Fibroblast of pulmonary artery (primary cell): ENCODE measurements at regions not wholly inside any gene's neighbourhood (a gene's known extent, or its start where the extent isn't known, plus 50 kb on each side); places are given as distances from the start of the nearest gene placed in this dataset.

Experiments used
- DNase-seq: peaks from one replicate; pipeline ENCODE4 v3.0.0-alpha.2; 2010; ENCODE audit warnings: low read depth
- H3K4me3 ChIP-seq: replicated peaks from 2 replicates; pipeline ENCODE4 v1.5.1; 2011; ENCODE audit warnings: low read depth, mild to moderate bottlenecking, control low read depth, low read length, moderate library complexity
- TF ChIP-seq, protein P1 (sequence below): IDR thresholded peaks from 2 replicates; pipeline ENCODE4 v1.5.1; 2011; ENCODE audit warnings: mild to moderate bottlenecking, control low read depth, low read length, inconsistent platforms; ENCODE audit errors: missing control alignments

GRCh38 chr10:78959217-78959923 is 109.4 kb upstream of the ZMIZ1 start:
- no peak for DNase-seq
- TF ChIP-seq, protein P1, sequence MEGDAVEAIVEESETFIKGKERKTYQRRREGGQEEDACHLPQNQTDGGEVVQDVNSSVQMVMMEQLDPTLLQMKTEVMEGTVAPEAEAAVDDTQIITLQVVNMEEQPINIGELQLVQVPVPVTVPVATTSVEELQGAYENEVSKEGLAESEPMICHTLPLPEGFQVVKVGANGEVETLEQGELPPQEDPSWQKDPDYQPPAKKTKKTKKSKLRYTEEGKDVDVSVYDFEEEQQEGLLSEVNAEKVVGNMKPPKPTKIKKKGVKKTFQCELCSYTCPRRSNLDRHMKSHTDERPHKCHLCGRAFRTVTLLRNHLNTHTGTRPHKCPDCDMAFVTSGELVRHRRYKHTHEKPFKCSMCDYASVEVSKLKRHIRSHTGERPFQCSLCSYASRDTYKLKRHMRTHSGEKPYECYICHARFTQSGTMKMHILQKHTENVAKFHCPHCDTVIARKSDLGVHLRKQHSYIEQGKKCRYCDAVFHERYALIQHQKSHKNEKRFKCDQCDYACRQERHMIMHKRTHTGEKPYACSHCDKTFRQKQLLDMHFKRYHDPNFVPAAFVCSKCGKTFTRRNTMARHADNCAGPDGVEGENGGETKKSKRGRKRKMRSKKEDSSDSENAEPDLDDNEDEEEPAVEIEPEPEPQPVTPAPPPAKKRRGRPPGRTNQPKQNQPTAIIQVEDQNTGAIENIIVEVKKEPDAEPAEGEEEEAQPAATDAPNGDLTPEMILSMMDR = no peak
- no peak overlapping the region for H3K4me3 ChIP-seq

DNA sequence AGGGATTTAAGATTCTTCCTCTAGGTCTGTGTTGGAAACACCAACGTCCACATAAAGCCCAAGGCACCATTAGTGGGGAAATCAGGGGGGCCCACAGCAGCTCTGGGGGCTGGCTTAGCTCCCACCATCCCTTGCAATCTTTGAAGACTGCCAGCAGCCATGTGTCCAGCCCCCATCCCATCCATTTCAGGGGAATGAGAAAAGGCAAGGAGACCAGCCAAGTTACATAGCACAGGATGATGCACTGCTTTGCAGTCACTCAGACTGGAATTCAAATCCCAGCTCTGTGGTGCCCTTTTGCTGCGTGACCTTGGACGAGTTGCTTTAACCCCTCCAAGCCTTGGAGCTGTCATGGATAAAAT is 108.9 kb upstream of the ZMIZ1 start:
- no peak overlapping the region for H3K4me3 ChIP-seq
- TF ChIP-seq, protein P1 = no peak
- DNase-seq = no peak

DNA sequence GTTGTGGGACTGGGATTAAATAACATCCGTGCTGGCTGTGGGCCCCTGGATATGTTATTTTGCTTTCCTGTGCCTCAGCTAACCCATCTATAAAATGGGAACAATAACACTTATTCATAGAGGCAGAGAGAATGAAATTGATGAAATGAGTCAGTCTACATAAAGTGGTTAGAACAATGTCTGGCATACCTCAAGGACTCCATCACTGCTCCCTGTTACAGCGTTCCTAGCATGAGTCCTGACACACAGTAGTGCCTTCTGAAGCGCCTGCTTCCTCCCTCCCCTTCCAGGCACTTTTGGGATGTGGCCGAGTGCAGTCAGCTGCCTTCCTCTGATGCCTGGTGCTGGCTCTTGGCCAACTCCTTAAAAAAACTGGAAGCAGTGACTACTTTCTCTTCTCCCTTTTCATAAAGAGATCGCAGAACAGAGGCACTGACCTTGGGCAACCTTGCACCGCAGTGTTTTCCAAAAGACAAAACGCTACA is 108.4 kb upstream of the ZMIZ1 start:
- H3K4me3 ChIP-seq = no peak overlapping the region
- peak; percentile 94 for DNase-seq
- TF ChIP-seq, protein P1 = no peak

DNA sequence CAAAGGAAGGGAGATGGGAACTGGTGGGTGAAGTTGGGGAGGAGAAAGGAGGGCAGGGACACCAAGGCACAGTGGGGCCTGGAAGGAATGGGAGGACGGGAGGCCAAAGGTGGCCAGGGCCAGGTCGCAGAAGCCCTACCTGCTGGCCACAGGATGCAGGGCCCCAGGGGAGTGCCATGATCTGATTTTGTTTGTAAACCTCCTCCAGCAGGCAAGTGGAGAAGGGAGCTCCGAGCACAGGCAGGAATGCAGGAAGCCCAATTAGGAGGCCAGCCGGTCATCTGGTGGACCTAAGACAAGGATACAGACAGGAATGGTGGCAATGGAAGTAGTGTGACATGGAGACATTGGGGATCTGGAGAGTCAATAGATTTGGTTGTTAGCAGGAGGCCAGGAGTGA is 107.0 kb upstream of the ZMIZ1 start:
- TF ChIP-seq, protein P1 = no peak
- H3K4me3 ChIP-seq = no peak overlapping the region
- no peak for DNase-seq

- DNase-seq = no peak
- TF ChIP-seq, protein P1 = no peak
- no peak overlapping the region for H3K4me3 ChIP-seq
Observed at GRCh38 chr10:78963074-78964034, 105.4 kb upstream of the ZMIZ1 start.

- no peak for DNase-seq
- no peak overlapping the region for H3K4me3 ChIP-seq
- TF ChIP-seq, protein P1 = no peak
Observed at GRCh38 chr10:78964274-78964951, 104.4 kb upstream of the ZMIZ1 start.
